A549 (cell line): ENCODE measurements at regions not wholly inside any gene's neighbourhood (a gene's known extent, or its start where the extent isn't known, plus 50 kb on each side); places are given as distances from the start of the nearest gene placed in this dataset.
"Not testable (repeated sequence)": the region's sequence is repeated elsewhere in the genome, so short reads cannot be mapped to it uniquely, and the experiment has no call there.

Experiments used
- EHMT2 ChIP-seq: fragments of 200-600 bp; sonication (generic); IDR thresholded peaks from 2 replicates; pipeline ENCODE4 v1.6.1; 2016; ENCODE audit warnings: antibody characterized with exemption, low read depth, mild to moderate bottlenecking, moderate library complexity
- HOXB5 ChIP-seq: fragments of 250-450 bp; sonication (Bioruptor Pico); IDR thresholded peaks from 2 replicates; pipeline ENCODE4 v1.5.0; 2020; ENCODE audit warnings: mild to moderate bottlenecking, moderate library complexity
- MAZ ChIP-seq: fragments of 150-350 bp; IDR thresholded peaks from 2 replicates; pipeline ENCODE4 v1.6.1; 2014; ENCODE audit warnings: antibody characterized with exemption, low read depth, low read length, borderline replicate concordance
- POLR2A ChIP-seq: IDR thresholded peaks from 2 replicates; pipeline ENCODE4 v1.6.1; 2012; ENCODE audit warnings: mild to moderate bottlenecking, low read length
- POLR2AphosphoS2 ChIP-seq: conservative IDR thresholded peaks from 2 replicates; pipeline ENCODE4 v1.6.1; 2012; ENCODE audit warnings: low read length, improper control_type of control experiment, inconsistent platforms
- REST ChIP-seq: fragments of 200-600 bp; sonication (generic); IDR thresholded peaks from 2 replicates; pipeline ENCODE4 v1.6.1; 2016; ENCODE audit warnings: antibody characterized with exemption, mild to moderate bottlenecking, moderate library complexity
- RNF2 ChIP-seq: fragments of 200-600 bp; sonication (generic); IDR thresholded peaks from 2 replicates; pipeline ENCODE4 v1.6.1; 2016; ENCODE audit warnings: low read depth, mild to moderate bottlenecking, antibody characterized with exemption, moderate library complexity, borderline replicate concordance
- TP53 ChIP-seq: fragments of 250-450 bp; sonication (Bioruptor Pico); IDR thresholded peaks from 2 replicates; pipeline ENCODE4 v1.5.0; 2021; ENCODE audit warnings: mild to moderate bottlenecking, moderate library complexity
- USF2 ChIP-seq: fragments of 450-650 bp; IDR thresholded peaks from 2 replicates; pipeline ENCODE4 v1.6.1; 2014; ENCODE audit warnings: antibody characterized with exemption
- ZSCAN20 ChIP-seq: fragments of 250-450 bp; sonication (Bioruptor Pico); IDR thresholded peaks from 2 replicates; pipeline ENCODE4 v1.8.0; 2022; ENCODE audit warnings: mild to moderate bottlenecking, moderate library complexity
- TF ChIP-seq, protein P1 (sequence below): fragments of >200 bp; sonication (Bioruptor Twin); formaldehyde crosslinking; IDR thresholded peaks from 3 replicates; pipeline ENCODE4 v1.5.1; 2016

GRCh38 chr13:99101831-99102230, 98.8 kb upstream of the UBAC2 start:
- not testable (repeated sequence) for TF ChIP-seq USF2; POLR2A; POLR2AphosphoS2; REST; MAZ; TP53 (CRISPR knock-in tag); ZSCAN20 (CRISPR knock-in tag); RNF2; EHMT2; HOXB5
- TF ChIP-seq, protein P1, sequence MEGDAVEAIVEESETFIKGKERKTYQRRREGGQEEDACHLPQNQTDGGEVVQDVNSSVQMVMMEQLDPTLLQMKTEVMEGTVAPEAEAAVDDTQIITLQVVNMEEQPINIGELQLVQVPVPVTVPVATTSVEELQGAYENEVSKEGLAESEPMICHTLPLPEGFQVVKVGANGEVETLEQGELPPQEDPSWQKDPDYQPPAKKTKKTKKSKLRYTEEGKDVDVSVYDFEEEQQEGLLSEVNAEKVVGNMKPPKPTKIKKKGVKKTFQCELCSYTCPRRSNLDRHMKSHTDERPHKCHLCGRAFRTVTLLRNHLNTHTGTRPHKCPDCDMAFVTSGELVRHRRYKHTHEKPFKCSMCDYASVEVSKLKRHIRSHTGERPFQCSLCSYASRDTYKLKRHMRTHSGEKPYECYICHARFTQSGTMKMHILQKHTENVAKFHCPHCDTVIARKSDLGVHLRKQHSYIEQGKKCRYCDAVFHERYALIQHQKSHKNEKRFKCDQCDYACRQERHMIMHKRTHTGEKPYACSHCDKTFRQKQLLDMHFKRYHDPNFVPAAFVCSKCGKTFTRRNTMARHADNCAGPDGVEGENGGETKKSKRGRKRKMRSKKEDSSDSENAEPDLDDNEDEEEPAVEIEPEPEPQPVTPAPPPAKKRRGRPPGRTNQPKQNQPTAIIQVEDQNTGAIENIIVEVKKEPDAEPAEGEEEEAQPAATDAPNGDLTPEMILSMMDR, result not testable (repeated sequence)
